ENCODE measurements at regions not wholly inside any gene's neighbourhood (a gene's known extent, or its start where the extent isn't known, plus 50 kb on each side); places are given as distances from the start of the nearest gene placed in this dataset.

DNA sequence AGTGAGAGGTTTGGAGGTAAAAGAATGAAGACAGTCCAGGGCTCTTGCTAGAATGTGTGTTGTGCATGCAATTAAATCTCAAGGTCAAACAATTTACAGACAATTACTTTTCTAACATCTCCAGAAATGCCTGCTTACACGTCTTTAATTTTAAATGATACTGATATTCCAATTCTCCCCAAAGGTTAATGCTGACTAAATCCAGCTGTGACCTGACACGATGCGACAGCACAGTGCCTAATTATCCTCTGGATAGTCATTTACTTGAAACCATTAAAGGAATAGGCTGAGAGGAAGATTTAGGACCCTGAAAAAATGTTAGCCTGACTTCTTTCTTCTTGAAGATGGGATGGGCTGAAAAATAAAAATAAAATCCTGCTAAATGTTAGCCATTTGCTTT is 178.2 kb upstream of the MMS22L start:
- TF ChIP-seq, protein P1, sequence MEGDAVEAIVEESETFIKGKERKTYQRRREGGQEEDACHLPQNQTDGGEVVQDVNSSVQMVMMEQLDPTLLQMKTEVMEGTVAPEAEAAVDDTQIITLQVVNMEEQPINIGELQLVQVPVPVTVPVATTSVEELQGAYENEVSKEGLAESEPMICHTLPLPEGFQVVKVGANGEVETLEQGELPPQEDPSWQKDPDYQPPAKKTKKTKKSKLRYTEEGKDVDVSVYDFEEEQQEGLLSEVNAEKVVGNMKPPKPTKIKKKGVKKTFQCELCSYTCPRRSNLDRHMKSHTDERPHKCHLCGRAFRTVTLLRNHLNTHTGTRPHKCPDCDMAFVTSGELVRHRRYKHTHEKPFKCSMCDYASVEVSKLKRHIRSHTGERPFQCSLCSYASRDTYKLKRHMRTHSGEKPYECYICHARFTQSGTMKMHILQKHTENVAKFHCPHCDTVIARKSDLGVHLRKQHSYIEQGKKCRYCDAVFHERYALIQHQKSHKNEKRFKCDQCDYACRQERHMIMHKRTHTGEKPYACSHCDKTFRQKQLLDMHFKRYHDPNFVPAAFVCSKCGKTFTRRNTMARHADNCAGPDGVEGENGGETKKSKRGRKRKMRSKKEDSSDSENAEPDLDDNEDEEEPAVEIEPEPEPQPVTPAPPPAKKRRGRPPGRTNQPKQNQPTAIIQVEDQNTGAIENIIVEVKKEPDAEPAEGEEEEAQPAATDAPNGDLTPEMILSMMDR (IDR thresholded peaks at IDR 0.05; ENCODE audit: control insufficient read depth, extremely low read depth, insufficient read depth) = no peak
- H3K4me3 ChIP-seq (ENCODE audit: low read depth, low read length) = no peak overlapping the region
- DNase-seq (ENCODE audit: low read depth) = no peak

DNA sequence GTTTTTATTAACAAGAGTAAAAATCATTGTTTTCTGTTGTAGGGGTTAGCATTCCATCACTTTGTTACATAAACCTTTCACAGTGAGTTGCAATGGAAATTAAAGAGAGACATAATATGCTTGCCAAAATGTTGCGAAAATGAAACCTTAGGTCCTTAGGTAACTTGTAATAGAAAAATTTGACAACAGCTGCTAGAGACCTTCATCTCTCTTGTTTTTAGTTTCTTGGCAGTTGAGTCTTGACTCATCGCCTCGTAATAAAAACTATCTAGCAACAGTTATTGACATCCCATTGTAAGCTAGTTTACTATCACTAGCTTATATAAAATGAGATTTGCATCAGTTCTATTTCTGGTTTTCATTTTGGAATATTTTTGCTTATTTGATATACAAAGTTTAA is 179.0 kb upstream of the MMS22L start:
- TF ChIP-seq, protein P1 (IDR thresholded peaks at IDR 0.05; ENCODE audit: control insufficient read depth, extremely low read depth, insufficient read depth) = no peak
- no peak overlapping the region for H3K4me3 ChIP-seq (ENCODE audit: low read depth, low read length)
- DNase-seq (ENCODE audit: low read depth) = no peak

DNA sequence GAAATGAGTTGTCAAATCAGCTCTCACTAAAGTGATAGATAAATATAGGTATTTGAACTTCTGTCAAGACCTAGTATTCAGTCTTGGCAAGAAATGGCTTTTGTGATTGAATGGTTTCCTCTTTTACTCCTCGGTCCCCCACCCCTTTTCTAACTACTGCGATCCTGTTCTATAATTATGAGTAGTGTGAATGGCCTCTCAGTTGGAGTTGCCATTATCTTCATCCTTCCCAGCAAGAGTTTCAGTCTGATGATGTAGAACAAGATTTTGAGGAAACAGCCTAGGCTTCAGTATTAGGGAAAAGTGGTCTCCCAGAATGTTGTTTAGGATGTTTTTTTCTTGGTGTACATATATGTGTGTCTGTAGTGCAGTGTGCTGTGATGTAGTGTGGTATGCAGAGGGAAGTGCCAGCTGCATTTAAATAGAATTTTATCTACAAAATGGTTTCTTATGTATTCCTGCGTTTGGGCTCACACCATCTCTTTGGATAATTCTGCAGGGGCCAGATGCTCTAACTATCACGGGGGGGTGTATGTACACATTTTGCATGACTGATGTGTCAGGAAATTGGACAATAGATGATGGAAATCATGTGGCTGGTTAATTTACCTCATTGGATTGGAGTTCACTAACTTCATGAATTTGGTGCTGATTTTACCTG is 180.1 kb upstream of the MMS22L start:
- TF ChIP-seq, protein P1 (IDR thresholded peaks at IDR 0.05; ENCODE audit: control insufficient read depth, extremely low read depth, insufficient read depth) = no peak
- no peak for DNase-seq (ENCODE audit: low read depth)
- H3K4me3 ChIP-seq (ENCODE audit: low read depth, low read length) = no peak overlapping the region

DNA sequence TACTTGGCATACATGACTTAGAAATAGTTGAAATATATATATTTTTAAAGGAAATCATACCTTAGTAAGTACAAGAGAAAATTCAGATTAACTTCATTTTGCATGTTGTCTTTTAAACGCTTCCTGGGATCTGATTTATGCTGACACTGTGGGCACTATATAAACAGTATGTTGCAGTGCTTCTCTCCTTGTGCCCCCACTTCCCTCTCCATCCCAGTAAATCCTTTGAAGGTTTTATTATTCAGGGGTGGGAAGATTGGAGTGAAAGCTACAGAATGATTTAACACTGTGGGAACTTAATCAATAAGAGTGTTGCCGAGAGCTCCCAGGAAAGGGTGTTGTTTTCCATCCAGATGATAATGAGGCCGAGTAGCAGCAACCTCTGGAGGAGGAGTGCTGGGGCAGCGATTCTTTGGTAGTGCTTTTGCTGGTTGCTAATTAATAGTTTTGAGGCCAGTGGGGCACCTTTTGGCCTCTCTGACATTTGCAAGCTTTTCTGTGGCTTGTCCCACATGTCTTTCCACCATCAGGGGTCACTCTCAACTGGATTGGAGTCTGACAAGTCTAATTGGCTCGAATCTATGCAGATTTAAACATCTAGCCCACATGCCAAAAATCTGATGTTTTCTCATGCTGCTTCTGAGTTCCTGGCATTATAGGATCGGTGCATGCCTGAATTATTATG is 183.0 kb upstream of the MMS22L start:
- TF ChIP-seq, protein P1 (IDR thresholded peaks at IDR 0.05; ENCODE audit: control insufficient read depth, extremely low read depth, insufficient read depth) = no peak
- no peak overlapping the region for H3K4me3 ChIP-seq (ENCODE audit: low read depth, low read length)
- DNase-seq (ENCODE audit: low read depth) = no peak

DNA sequence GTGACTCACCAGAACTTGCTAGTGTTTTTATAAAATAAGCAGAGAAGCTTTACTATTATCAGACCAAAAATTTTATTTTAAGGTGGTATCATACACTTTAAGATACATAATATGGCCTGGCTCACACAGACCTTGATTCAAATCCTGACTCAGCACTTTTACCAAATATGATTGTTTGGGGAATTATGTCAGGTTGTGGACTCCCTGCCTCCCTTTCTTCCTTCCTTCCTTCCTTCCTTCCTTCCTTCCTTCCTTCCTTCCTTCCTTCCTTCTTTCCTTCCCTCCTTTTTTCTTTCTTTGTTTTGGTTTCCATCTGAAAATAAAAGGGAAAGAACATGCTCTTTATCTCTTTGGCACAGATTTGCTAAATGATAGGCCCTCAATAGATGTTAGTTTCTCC is 186.0 kb upstream of the MMS22L start:
- no peak for DNase-seq (ENCODE audit: low read depth)
- TF ChIP-seq, protein P1 (IDR thresholded peaks at IDR 0.05; ENCODE audit: control insufficient read depth, extremely low read depth, insufficient read depth) = no peak
- H3K4me3 ChIP-seq (ENCODE audit: low read depth, low read length) = no peak overlapping the region

DNA sequence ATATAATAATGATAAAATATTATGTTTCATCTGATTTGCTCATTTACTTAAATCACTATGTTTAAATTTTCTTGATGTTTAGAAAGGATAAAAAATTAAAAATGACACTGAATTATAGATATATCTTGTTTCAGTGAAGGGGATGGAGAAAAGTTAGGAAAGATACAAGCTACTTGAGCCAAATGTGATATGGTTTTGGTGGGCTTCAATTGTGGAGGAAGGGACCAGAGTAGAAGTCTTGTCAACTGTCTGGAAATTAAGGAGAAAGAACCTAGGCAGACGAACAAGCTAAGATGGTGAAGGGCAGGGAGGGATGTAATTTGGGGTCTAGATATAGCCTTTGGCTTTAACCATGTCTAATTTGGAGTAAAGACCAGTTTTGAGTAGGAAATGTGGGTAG is 186.4 kb upstream of the MMS22L start:
- no peak for DNase-seq (ENCODE audit: low read depth)
- TF ChIP-seq, protein P1 (IDR thresholded peaks at IDR 0.05; ENCODE audit: control insufficient read depth, extremely low read depth, insufficient read depth) = no peak
- H3K4me3 ChIP-seq (ENCODE audit: low read depth, low read length) = no peak overlapping the region

DNA sequence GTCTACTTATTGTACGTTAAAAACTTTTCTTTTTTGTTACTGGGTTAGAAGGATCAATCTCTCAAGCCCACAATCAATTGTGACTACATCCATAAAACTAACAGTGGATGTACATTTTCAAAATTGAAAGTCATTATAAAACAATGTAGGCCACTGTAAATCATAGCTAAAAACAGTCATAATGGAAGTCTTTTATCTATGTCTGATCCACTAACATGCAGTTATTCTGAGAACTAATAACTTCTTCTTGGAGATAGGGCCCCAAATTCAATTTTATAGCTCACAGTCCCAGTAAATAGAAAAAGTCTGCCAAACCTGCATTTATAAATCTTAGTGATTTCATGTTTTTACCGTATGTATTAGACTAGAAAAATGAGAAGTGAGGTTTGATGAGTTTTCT is 187.3 kb upstream of the MMS22L start:
- DNase-seq (ENCODE audit: low read depth) = no peak
- H3K4me3 ChIP-seq (ENCODE audit: low read depth, low read length) = no peak overlapping the region
- TF ChIP-seq, protein P1 (IDR thresholded peaks at IDR 0.05; ENCODE audit: control insufficient read depth, extremely low read depth, insufficient read depth) = no peak
